Neural crest cell (in vitro differentiated cells): ENCODE measurements at regions not wholly inside any gene's neighbourhood (a gene's known extent, or its start where the extent isn't known, plus 50 kb on each side); places are given as distances from the start of the nearest gene placed in this dataset.

Source experiments
- DNase-seq: peaks from one replicate; pipeline ENCODE4 v3.0.0; 2021; ENCODE audit warnings: low read depth, mixed read lengths, low spot score
- H3K27ac Mint-ChIP-seq: one replicate; pipeline ENCODE4 v1.8.0; 2021; ENCODE audit warnings: mild to moderate bottlenecking, mixed read lengths; ENCODE audit not compliant: unreplicated experiment
- H3K27me3 Mint-ChIP-seq: 2 replicates; pipeline ENCODE4 v1.8.0; 2021; ENCODE audit warnings: low read depth, mild to moderate bottlenecking, mixed read lengths
- H3K36me3 Mint-ChIP-seq: 2 replicates; pipeline ENCODE4 v1.8.0; 2021; ENCODE audit warnings: low read depth, mild to moderate bottlenecking, mixed read lengths
- H3K4me1 Mint-ChIP-seq: 2 replicates; pipeline ENCODE4 v1.8.0; 2021; ENCODE audit warnings: mixed read lengths
- H3K4me3 Mint-ChIP-seq: one replicate; pipeline ENCODE4 v1.8.0; 2021; ENCODE audit warnings: mild to moderate bottlenecking, mixed read lengths
- H3K9me3 Mint-ChIP-seq: 2 replicates; pipeline ENCODE4 v1.8.0; 2021; ENCODE audit warnings: mixed read lengths
- TF ChIP-seq, protein P1 (sequence below): fragments of 200-600 bp; sonication (generic); conservative IDR thresholded peaks from 2 replicates; pipeline ENCODE4 v1.5.0; 2021; ENCODE audit warnings: antibody characterized with exemption, mild to moderate bottlenecking

DNA sequence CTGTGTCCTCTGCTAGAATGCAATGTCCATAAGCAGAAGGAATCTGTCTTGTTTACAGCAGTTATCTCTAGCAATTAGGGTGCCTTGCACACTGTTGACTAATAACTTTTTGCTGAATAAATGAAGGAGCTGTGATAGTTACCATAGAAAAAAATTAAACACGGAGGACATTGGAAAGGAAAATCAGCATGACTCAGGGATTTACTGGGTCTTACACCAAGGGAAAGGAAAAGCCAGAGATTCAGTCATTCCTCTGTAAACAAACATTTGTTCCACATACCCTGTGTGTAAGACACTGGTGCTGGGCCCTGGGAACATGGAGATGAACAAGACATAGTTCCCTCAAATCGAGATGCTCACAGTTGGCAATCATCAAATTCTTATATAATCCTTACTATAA is 183.3 kb downstream of the PTGER3 start:
- Mint-ChIP-seq H3K9me3 (no peaks in the 10 kb centered on the region), H3K27me3 (peaks cover 24% of the 10 kb centered on the region), H3K27ac (no peak overlapping the region), H3K4me1 (no peaks in the 10 kb centered on the region), H3K36me3 (no peaks in the 10 kb centered on the region), H3K4me3 (no peak overlapping the region)
- no peak for DNase-seq
- TF ChIP-seq, protein P1, sequence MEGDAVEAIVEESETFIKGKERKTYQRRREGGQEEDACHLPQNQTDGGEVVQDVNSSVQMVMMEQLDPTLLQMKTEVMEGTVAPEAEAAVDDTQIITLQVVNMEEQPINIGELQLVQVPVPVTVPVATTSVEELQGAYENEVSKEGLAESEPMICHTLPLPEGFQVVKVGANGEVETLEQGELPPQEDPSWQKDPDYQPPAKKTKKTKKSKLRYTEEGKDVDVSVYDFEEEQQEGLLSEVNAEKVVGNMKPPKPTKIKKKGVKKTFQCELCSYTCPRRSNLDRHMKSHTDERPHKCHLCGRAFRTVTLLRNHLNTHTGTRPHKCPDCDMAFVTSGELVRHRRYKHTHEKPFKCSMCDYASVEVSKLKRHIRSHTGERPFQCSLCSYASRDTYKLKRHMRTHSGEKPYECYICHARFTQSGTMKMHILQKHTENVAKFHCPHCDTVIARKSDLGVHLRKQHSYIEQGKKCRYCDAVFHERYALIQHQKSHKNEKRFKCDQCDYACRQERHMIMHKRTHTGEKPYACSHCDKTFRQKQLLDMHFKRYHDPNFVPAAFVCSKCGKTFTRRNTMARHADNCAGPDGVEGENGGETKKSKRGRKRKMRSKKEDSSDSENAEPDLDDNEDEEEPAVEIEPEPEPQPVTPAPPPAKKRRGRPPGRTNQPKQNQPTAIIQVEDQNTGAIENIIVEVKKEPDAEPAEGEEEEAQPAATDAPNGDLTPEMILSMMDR = no peak

DNA sequence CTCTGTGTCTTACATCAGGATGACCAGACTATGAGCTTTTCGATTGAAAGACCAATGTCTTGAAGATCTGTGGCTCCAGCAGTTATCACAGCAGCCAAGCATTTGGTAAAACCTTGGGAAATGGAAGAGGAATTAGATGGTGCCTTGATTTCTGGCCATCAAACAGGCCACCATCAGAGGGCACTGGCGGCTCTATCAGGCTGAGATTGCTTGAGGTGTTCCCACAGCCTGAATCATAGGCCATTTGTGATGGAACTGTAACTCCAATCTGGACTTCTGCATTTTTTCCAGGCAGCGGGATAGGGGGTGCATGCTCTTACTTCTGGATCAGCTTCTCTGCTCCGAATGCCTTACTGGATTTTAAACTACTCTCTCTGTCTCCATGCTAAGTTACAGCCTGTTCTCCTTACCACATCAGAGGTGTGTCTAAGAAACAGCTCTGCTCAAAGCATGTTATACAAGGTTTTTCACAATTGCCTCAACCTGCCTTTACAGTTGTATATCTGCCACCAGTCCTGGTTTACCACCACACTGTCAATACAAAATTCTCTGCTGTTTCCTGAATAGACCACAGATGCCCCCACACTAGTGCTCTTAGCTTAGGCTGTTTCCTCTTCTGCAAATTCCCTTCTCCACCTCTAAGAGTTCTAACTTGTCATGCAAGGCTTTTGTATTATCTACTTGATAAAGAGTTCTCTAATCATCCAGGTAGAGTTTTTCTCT is 180.9 kb downstream of the PTGER3 start:
- no peak overlapping the region for H3K27ac Mint-ChIP-seq
- no peaks in the 10 kb centered on the region for H3K36me3 Mint-ChIP-seq
- H3K9me3 Mint-ChIP-seq = no peaks in the 10 kb centered on the region
- no peak for DNase-seq
- peaks cover 14% of the 10 kb centered on the region for H3K27me3 Mint-ChIP-seq
- H3K4me3 Mint-ChIP-seq = no peak overlapping the region
- TF ChIP-seq, protein P1 = no peak
- H3K4me1 Mint-ChIP-seq = no peaks in the 10 kb centered on the region

DNA sequence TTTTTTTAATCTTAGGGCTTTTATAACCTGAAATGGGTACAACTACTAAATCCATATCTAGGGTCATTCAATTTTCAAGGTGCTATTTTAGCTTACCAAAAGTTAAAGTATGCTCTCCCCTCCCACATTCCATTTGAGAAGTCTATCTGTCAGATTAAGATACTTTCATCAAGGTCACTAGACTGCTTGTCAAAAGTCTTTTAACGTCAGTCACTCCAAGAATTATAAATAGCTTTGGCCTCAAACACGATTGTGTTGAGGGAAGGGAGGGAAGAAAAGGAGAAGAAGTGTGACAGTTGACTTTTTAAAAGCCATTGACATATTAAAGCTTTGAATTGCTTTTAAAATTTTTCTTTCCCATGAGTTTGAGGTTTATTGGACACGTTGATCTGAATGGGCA is 175.8 kb downstream of the PTGER3 start:
- H3K4me3 Mint-ChIP-seq = no peak overlapping the region
- peaks cover 1% of the 10 kb centered on the region for H3K27me3 Mint-ChIP-seq
- no peak for DNase-seq
- H3K27ac Mint-ChIP-seq = no peak overlapping the region
- H3K9me3 Mint-ChIP-seq = no peaks in the 10 kb centered on the region
- TF ChIP-seq, protein P1 = no peak
- H3K36me3 Mint-ChIP-seq = no peaks in the 10 kb centered on the region
- H3K4me1 Mint-ChIP-seq = no peaks in the 10 kb centered on the region

DNA sequence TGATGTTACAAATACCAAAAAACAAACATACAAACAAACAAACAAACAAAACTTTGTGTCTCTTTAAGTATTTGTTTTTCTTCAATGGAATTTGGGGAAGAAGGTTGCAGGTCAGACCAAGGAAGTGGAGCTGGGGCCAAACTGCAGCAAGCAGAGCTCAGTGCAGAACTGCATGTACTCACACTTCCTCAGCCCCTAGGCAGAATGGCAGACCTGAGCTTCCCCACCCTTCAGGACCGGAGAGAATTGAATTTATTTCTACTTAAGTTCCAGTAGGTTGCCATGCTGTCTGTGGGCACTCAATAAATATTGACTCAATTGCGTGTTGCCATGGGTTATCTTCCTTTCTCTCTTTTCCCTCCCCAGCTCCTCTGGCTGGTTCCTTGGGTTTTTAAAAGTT is 173.6 kb downstream of the PTGER3 start:
- Mint-ChIP-seq H3K27me3 (peaks cover 4% of the 10 kb centered on the region), H3K4me1 (no peaks in the 10 kb centered on the region), H3K36me3 (no peaks in the 10 kb centered on the region), H3K27ac (no peak overlapping the region), H3K4me3 (no peak overlapping the region), H3K9me3 (peaks cover 8% of the 10 kb centered on the region)
- TF ChIP-seq, protein P1 = no peak
- no peak for DNase-seq

DNA sequence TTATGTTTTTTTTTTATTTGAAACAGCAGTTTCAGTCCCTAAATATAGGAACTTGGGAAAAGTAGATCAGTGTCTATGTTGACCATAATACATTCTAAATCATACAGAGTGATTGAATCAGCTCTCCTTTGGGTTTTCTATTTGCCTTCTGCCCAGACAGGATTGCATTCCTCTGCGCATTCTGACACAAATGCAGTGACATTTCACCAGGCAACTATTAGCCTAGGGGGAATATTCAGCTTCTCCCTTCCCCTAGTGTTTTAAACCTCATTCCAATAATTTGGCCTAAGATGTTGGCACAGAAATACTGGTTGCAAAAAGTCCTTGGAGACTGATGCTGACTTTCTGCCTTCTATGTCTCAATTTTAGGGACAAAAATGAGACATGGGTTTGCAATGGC is 172.8 kb downstream of the PTGER3 start:
- peaks cover 4% of the 10 kb centered on the region for H3K27me3 Mint-ChIP-seq
- H3K27ac Mint-ChIP-seq = no peak overlapping the region
- TF ChIP-seq, protein P1 = no peak
- H3K4me3 Mint-ChIP-seq = no peak overlapping the region
- DNase-seq = no peak
- H3K4me1 Mint-ChIP-seq = no peaks in the 10 kb centered on the region
- H3K36me3 Mint-ChIP-seq = no peaks in the 10 kb centered on the region
- peaks cover 8% of the 10 kb centered on the region for H3K9me3 Mint-ChIP-seq
